ENCODE measurements at regions not wholly inside any gene's neighbourhood (a gene's known extent, or its start where the extent isn't known, plus 50 kb on each side); places are given as distances from the start of the nearest gene placed in this dataset.

DNA sequence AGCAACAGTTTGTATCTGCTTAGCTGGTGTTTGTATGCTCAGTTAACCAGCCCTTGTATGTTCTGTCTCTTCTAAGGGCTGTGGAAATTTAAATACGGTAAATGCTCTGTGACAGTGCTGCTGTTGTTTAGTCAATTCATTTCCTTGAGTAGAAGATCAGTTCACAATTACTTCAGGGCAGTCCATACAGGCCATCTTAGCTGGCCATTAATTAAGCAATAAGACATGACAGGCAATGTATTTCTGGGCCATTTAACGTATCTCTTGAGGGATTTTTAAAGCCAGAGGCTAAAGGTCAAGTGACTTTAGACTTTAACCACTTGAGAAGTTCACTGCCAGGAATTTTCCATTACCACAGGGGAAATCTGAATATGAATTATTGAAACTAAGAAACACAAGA is 351.8 kb downstream of the ZIC1 start:
- no peak for DNase-seq

DNA sequence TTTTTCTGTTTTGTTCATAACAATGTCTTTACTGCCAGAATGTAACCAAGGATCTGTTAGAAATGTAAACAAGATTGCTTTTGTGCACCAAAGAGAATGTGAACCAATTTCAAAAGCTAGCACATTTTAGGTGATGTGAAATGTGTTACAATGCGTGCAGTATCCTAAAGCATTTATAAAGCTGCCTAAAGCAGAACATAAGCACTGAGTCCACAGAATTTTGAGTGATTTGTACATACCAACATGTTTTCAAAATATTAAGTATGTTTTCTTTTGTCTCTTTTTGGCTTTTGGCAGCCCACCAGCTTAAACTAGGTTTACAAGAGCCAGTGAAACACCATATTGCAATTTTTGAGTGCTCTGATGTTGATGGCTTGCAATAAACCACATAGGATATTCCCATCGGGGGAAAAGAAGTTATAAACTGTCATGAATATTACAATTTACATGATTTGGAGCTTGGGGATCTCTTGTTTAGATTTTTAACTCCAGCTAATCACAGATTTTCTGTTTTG is 364.0 kb downstream of the ZIC1 start:
- DNase-seq, result no peak

DNA sequence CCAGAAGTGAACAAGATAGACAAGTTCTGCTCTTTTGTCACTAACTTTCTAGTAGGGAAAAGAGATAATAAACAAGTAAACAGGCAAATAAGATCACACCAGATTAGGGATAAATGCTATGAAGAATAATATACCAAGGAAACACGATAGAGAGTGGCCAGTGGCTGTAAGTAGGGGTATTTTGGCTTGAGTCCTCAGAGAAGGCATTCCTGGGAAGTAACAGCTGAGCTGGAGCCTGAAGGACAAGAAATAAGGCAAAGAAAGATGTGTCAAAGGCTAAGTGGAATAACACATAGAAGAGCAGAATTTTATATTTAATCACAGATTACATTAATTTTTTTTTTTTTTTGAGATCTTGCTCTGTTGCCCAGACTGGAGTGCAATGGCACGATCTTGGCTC is 366.2 kb downstream of the ZIC1 start:
- DNase-seq, result no peak

DNA sequence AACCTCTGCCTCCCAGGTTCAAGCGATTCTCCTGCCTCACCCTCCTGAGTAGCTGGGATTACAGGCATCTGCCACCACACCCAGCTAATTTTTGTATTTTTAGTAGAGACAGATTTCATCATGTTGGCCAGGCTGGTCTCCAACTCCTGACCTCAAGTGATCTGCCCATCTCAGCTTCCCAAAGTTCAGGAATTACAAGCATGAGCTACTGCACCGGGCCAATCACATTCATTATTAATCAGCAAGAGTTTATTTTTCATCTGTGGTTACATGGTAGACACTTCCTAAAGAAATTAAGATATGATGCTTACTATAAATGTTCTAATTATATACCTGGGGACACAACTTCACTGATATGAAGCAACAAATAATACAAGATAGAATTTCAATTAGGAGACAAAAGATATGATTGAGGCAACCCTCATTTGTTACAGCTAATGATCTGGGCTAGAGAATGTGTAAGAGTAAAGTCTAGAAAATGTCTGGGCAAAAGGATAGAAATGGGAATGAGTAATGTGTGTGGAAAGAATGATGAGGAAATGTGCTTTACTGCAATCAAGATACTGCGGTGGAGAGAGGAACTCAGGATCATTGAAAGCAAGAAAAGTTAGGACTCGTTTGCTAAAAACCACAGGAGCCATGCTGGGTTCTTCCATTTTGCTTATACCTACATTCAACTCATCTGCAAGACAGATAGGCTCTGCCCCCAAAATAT is 366.8 kb downstream of the ZIC1 start:
- no peak for DNase-seq

DNA sequence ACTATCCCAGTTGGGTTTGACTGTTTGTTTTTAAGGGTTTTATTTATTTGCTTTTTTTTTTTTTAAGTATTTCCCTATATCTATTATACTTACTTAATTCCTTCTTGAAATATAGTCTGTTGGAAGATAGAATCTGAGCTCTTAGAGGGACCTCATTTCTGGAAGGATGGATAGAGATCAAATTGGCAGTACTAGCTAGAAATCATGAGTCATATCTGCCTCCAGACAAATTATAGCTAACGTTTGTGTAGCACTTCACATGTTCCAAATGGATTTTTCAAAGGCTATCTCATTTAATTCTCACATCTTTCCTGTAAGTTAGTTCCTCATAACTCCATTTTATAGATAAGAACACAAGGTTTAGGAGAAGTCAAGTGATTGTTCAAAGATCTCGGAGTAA is 384.7 kb downstream of the ZIC1 start:
- DNase-seq, result no peak

DNA sequence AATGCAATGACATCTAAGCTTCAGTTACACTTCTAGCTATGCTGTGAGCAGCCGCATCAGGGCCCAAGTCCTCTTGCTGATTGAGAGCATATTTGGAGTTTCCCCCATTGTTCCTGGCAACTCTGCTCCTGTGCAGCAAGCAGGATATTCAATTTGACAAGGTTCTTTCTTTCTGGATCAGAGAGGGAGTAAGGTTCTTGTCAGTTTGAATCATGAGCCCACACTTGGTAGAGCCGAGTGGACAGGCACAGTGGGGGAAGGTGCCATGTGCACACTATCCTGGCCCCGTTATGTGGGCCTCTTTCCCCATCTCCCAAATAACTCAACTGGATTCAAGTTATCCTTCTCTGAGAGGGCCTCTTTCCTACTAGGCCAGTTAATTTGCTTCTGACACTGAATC is 385.4 kb downstream of the ZIC1 start:
- no peak for DNase-seq

DNA sequence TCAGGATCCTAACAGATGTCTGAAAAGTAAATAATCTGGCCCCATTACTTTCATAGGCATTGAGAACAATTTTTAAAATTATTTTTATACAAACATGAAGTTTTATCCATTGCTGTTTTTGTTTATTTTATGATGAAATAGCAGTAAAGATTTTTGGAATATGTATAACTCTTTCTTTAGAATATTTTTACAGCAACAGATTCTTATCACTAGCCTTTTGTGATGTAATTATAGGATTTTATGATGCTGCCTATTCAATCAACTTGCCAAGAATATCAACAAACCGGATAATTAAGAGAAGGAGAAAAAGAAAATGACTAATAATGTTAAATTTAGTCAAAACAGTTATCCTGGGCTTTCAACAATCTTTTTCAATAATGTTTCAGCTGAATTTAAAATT is 386.3 kb downstream of the ZIC1 start:
- DNase-seq, result no peak

DNA sequence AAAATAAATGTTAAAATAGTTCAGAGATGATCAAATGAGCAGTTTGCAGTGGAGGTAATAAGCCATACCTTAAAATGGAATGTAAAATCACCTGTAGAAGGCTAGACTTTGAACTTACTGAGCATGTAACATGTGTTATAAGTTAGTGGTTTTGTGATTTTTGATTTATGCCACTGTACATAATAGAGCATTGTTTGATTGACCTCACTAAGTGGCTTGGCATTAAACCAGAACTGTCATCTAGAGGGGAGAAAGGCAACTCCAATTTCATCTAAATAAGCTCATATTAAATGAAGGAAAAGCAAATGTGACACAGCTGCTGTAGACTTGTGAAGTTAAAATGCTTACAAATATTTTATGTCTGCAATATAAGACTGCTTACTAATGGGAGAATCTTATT is 387.9 kb downstream of the ZIC1 start:
- no peak for DNase-seq

DNA sequence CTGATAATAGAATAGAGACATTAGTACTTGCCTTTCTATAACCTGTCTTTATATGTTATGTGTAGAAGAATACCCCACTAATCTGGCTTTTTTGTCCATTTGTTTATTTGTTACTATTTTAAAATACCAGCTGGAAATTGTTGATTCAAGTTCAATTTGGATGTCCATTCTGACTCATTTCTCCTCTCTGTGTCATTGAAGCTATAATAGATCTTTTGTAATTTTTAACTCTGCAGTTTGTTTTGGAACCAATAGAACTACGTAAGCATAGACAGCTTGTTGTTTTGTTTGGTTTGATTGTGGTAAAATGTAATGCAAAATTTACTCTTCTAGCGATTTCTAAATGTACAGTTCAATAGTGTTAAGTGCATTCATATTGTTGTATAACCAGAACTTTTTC is 390.4 kb downstream of the ZIC1 start:
- no peak for DNase-seq

DNA sequence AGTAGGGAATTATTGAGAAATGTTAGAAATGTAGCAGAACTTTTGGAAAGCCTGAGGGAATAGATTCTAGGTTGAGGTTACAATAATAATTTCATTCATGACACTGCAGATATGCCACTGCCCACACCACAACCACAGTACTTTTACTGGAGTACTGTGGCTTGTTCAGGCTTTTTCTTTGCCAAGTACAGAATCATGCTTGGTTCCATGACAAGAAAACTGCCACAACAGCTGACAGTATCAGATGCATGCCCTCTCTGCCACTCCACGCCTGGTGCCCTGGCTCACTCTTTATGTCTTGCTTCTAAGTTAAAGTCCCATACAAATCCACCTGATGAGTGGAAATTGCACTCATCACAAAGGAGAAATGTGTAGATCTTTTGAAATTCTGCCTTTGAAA is 398.6 kb downstream of the ZIC1 start:
- DNase-seq, result no peak

DNA sequence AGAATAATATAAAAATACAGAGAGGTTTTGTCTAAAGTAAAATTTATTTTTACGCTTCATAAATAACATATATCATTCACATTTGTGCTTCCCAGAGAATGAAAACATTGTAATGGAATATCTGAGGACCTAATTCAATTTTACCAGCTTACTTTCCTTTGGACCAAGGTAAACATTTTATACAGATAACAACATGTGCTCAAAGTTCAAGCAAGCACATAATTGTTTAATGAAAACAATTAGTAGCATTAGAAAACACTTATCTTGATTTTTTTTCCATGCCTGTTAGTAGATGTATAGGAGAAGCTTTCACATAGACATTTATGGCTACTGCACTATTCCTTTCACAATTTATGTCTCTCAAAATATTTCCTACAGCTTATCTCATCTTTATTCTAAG is 400.0 kb downstream of the ZIC1 start:
- no peak for DNase-seq

DNA sequence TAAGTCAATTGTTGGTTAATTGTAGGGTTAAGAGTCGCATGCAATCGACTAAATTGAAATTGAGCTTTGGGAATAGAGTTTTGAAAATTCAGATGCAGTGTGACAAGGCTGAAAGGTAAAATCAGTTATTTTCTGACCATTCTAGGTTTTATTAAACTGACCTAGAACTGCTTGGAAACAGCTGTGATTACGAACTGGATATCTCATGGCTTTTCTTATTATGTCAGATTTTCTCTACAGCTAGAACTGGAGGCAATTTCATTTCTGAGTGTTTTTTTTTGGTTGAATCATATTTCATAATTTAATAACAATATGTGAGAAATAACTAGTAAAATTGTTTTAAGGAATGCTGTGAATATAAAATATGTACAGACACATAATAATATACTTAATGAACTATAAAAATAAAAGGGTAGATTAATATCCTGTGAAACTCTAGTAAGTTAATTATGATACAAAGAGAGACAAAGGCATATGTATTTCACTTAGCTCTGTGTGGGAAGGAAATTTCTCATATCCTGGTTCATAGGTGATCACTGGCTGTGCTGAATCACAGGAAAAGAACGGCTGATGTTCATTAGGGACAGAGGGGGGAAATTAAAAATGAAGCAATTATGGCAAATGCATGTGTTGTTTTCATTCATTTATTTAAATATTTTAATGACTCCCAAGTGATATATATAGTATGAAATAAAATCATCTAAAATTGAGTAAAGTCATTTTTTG is 403.2 kb downstream of the ZIC1 start:
- no peak for DNase-seq

DNA sequence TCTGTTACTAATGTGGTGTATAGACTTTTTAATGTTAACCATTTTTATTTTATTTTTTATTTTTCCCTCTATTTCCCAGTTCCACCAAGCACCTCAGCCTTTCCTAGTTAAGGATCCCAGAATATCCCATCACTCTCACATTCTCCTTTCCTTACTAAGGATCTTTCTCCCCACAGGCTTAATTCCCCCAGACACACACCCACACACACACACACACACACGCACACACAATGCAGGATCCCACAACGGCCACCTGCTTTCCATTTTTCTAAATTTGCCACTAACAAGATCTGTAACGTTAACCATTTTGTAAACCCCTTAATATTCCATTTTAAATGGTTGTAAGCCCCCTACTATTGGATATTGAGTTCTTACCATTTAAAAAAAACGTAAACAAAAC is 404.1 kb downstream of the ZIC1 start:
- DNase-seq, result no peak

DNA sequence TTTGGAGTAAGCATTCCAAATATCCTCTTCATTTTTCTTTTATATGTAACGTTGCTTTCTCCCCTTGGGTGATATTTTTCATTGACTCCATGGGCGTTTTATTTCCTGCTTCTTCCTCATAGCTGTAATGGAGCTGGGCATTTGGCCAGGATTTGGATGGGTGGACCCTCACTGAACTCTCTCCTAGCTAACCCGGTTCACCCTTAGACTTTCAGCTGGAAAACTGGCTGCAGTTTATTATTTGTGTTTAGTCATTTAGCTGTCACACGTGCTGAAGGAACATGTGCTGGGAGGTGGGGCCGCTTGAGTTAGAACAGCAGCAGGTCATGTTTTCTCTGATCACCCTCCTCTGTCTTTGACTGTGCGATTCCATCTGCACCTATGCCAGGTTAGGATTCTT is 407.6 kb downstream of the ZIC1 start:
- no peak for DNase-seq

DNA sequence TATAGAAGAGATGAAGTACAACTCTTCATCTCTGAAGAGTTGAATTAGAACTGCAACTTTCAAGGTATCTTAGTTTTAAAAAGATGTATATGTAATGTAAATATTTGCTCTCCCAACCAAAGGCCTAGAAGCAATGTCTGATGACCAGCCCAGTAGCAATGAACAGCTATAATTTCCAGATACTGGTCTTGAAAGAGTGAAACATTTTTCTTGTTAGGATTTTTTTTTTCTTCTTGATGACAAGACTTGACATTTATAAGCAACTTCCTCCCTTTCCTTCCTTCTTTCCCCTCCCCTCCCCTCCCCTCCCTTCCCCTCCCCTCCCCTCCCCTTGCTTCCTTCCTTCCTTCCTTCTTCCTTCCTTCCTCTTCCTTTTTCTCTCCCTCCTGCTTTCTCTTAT is 423.4 kb downstream of the ZIC1 start:
- no peak for DNase-seq

DNA sequence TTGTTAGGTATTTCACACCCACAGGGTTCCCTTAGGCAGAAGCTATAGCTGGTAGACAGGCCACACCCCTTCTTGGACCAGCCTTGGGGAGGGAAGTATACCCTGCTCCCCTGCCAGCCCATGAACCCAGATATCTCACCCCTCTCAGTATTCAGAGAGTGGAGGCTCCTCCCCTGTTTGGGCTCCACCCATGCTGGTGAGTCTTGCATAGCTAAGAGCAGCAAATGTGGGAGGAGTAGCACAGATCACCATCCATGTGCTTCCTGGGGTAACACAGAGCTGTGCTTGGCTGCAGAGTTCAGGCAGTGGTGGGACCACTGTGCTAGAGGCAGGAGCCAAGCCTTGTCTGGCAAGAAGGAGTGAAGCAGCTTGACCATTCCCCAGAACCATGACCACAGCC is 427.2 kb downstream of the ZIC1 start:
- DNase-seq, result no peak

DNA sequence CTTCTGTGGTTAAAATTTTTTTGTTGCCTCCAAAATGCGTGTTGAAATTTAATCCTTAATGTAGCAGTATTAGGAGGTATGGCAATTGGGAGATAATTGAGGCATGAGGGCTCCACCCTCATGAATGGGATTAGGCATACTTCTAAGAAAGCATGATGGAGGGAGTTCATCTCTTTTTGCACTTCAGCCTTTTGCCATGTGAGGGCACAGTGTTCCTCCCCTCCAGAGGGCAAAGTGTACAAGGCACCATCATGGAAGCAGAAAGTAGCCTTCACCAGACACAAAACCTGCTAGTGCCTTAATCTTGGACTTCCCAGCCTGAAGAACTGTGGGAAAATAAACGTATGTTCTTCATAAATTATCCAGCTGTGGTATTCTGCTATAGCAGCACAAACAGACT is 429.5 kb downstream of the ZIC1 start:
- DNase-seq, result no peak

DNA sequence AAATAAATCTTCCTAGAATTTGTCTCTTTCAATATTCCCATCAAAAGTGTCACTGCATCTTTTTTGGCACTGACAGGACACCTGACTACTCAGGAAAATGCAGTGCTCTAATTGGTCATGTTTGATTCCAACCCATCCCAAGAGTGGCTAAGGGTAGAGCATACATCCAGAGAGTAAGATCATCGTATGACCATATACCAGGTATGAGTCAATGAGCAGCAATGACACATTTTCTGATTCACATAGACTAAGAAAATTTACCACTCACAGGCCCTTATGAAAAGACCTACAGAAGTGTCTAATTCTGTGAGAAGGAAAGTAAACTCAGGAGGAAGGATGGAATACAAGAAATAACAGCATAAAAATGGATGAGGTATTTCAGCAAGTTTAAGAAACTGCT is 434.2 kb downstream of the ZIC1 start:
- no peak for DNase-seq

DNA sequence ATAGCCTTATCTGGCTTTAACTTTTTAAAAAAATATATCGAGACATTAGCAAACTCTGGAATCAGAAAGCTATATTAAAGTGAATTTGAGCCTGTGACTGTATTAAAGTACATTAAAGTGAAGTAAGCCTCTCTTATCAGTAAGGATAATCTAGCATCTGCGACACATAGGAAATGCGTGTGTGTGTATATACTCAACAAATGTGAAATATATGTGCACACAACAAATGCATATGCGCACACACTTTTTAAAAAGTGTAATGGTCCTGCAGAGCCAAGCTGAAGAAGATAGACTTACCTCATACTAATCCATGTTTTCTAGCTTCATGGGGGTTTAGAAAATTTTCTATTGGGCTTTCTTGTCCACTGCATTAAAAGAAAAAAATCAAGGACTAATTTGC is 437.1 kb downstream of the ZIC1 start:
- no peak for DNase-seq

DNA sequence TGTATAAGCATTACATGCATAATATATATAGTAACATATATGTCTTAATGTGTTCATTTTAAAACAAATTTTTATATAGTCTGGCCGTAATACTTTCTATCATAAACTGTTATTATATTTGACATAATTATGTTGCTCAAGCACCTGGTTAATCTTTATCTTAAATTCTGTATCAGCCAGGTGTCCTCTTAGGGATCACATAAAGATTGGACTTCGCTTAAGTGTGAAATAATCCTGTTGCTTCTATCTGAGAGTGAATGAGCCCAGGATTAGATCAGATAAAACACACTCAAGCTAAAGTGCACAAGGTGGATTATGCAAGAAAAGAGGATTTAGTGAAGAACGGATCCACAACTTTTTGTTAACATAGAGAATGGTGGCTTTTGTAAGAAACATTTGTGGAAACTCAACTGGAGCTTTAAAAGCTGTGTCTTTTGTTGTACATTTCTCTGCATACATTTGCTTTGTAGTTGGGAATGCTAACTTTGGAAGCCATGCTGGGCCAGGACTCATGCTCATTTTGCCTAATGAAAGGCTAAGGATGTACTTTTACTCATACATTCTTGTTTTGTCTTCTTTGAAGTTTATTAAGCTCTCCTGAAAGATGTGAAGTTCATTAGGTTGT is 437.8 kb downstream of the ZIC1 start:
- no peak for DNase-seq

DNA sequence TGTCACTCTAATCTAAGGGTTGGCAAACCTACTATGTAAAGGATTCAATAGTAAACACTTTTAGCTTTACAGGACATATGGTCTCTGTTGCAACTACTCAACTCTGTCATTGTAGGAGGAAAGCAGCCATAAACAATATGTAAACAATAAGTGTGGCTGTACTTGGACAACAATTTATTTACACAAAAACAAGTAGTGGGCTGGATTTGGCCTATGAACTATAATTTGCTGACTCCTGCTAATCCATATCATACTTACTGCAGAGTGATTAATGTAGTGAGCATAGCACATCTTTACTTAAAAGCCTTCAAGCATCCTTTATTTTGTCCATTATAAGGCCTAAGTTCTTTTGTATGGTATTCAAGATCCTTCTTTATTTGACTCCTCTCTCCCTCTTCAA is 441.9 kb downstream of the ZIC1 start:
- DNase-seq, result no peak

DNA sequence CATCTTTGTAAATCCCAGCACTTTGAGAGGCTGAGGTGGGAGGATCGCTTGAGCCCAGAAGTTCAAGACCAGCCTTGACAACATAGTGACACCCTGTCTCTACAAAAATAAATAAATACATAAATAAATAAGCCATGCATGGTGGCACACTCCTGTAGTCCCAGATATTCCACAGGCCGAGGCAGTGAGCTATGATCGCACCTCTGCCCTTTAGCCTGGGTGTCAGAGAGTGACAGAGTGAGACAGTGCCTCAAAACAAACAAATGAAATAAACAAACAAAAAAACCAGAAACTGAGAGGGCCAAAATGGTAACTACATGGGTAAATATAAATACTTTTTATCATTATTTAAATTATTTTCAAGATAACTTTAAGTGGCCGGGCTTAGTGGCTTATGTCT is 445.4 kb downstream of the ZIC1 start:
- DNase-seq, result no peak

DNA sequence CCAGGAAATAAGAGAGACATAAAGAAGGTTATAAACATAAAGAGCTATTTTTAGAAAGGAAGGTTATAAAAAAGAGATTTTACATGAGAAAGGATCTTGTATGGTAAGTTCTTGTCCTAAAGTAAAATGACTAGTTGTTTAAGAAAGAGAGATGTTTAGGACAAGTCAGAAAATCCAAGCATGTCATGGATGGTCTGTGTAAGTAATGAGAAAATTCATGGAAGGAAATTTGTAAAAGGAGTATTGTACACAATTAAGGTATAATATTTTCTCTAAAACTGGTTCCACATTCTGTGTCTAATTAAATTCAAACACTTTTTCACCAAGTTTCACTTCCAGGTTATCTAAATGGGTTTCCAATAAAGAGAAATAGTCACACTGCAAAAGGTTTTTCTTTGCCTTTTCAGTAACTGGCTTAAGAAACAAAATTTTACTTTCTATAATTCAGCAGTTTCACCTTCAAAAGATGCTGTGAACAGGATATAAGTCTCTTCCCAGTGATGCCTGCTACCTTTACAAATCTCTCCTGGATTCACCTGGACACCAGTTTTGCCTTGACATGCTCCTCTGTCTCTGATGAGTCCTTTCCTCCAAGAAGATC is 455.7 kb downstream of the ZIC1 start:
- no peak for DNase-seq

DNA sequence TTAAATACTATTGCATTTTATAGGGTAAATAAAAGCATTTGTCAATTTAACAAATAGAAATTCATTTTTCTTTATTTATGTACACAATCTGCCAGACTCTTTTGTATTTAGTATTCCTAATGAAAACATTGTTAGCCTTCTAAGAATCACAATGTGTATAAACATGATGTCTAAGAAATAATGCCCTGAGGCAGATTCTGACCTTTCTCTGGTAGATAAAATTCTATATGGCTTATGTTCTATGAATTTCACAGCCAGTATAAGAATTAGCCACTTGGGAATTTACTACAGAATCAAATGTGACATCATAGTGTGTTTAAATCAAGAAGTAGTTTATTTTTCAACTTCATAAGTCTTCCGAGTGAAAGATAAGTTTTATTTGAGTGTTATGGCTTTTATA is 457.4 kb downstream of the ZIC1 start:
- DNase-seq, result no peak

Measured in NCI-H446 (cell line).